Dedifferentiated amniotic fluid mesenchymal stem cell (primary cell): ENCODE measurements at regions not wholly inside any gene's neighbourhood (a gene's known extent, or its start where the extent isn't known, plus 50 kb on each side); places are given as distances from the start of the nearest gene placed in this dataset.
"Not testable (repeated sequence)": the region's sequence is repeated elsewhere in the genome, so short reads cannot be mapped to it uniquely, and the experiment has no call there.

Experiments used
- DNase-seq: peaks from one replicate; pipeline ENCODE4 v3.0.0-alpha.2; 2016; ENCODE audit errors: extremely low spot score

DNA sequence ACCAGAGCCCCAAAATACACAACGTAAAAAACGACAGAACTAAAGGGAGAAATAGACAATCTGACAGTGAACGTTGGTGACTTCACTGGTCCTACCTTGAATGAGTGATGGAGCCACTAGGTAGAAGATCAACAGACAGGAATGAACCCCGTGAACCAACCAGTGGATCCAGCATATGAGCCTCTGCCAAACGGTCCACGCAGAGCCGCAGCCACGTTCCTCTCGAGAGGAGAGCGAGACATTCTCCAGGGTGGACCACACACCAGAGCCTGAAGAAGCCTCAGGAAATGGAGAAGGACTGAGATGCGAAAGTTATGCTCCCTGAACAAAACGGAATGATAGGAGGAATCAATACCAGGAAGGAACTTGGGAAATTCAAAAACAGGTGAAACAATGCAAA, 178.4 kb downstream of the RTP5 start:
- no peak for DNase-seq

DNA sequence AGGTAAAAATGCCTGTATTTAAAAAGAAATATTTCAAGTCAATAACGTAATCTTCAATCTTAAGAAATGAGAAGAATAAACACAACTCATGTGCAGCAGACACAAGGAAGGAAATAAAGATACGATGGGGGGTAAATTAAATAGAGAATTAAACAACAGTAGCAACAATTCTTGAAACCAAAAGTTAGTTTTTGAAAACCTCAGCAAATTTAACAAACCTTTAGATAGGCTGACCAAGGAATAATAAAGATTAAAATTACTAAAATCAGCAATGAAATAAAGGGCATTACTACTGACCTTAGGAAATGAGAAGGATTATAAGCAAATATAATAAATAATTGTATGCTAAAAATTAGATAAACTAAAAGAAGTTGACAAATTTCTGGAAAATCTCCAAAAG, 178.9 kb downstream of the RTP5 start:
- no peak for DNase-seq

DNA sequence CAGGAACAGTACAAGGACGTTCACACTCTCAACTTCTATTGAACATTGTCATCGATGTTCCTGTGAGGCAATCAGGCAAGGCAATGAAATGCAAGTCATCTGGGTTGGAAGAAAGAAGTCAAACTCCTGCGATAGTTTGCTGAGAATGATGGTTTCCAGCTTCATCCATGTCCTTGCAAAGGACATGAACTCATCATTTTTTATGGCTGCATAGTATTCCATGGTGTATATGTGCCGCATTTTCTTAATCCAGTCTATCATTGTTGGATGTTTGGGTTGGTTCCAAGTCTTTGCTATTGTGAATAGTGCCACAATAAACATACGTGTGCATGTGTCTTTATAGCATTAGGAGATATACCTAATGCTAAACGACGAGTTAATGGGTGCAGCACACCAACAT, 180.0 kb downstream of the RTP5 start:
- DNase-seq, result not testable (repeated sequence)

DNA sequence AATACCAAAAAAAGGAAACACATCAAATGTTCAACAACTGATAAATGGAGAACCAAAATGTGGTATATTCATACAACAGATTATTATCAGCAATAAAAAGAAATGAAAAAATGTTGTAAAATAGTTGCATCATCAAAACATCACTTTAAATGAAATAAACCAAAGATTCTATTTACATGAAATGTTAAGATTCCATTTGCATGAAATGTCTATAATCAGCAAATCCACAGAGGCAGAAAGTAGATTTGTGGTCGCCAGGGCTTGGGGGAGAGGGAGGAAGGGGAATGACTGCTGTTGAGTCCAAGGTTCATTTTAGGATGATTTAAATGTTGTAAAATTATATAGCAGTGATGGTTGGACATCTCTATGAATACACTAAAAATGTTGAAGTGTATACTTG, 181.9 kb downstream of the RTP5 start:
- no peak for DNase-seq

DNA sequence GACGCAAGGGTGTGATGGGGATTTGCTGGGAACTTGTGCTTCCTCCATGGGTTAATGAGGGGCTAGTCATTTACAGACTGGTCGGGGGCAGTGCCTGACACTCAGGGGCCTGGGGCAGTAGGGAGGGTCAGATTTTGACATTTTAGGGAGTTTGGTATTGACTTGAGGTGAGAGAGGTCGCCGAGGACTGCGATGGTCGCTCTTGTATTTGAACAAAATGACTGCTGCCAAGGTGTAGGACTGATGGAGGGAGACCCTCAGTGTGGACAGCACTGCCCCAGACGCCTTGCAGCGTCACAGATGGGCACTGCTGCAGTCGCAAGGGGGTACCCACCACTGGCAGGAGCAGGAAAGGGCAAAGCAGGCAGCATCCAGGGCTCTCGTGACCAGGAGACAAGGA, 182.9 kb downstream of the RTP5 start:
- DNase-seq, result no peak

DNA sequence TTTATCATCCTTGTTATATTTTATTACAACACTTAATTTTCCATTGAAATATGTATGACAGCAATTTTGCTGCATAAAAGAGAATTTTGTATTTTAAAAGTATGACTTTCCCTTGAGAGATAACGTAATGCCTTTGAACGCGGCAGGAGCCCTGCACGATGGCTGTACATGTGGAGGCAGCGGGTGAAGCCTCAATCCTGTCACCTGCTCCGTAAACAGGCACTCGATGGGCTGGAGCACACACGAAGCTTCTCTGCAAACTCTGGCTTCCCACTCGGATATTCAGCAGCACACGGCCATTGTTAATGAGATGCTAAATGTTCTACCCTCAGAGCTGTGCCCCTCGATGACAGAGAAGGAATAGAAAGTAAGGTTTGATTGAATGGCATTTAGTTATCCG, 184.4 kb downstream of the RTP5 start:
- no peak for DNase-seq

DNA sequence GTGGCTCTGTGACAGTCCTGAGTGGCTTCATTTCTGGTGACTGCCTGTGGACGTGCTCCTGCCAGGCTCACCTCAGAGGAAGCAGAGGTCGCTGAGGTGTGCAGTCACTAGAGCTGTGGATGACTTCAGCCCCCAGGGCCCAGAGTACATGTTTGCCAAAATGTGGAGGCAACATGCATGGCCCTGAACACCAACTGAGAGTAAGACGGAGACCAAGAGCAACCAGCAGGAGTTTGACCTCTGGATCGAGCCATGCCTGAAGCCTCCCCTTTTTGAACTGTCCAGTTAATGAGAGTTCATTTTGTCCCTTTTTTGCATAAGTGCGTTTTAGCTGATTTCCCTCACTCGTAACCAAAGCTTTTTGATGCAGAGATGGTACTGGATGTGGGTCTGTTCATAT, 184.9 kb downstream of the RTP5 start:
- DNase-seq, result no peak

DNA sequence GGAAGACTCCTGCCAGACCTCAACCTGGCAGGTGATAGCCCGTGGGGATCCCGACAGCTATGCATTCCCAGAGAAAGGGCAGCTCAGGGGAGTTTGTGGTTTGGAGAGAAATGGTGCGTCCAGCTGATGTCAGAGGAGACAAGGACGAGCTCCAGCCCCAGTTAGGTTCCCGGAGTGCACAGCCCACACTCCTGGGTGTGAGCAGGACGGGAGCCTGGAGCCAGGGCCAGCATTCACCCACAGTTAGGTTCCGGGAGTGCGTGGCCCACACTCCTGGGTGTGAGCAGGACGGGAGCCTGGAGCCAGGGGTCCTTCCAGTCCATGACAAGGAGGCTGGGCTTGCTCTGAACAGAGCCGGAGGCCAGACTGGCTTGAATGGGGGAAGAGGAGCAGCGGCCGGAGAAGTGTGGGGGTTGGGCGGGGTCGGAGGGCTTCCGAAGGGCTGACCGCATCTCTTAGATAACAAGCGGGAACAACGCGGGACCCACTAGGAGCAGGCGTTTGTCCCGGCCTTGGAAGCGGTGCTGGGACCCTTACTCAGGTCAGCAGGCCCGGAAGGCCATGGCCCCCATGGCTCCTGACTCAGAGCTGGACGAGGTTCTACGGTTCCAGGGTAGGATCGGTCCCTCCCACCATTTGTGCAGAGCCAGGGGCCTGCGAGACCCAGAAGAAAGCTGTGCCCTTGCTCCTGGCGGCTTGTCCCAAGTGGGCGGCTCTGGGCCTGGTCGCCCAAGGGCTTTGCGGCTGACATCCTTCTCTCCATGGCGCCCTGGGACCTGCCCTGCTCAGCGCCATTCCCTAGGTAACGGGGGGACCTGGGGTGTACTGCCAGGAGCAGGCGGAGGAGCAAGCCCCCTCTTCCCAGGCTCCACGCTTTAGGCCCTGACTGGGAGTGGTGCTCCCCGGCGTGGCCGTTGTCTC, 185.6 kb downstream of the RTP5 start:
- no peak for DNase-seq

DNA sequence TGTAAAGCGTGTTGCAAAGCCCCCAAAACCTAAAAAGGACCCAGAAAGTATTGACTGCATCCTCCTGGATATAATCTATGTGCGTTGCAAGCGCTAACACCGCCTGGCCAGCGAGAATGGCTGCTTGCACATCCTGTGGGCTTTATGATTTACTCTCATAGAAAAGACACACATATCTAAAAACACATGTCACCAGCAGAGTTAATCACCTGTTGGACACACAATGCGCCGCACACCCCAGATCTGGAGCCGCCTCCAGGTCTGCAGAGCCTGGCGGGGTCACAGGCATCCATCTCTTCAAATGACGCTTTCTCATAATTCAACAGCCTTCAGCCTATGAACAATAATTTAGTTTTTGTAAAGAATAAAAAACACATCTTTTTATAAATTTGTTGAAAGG, 186.5 kb downstream of the RTP5 start:
- DNase-seq, result no peak

DNA sequence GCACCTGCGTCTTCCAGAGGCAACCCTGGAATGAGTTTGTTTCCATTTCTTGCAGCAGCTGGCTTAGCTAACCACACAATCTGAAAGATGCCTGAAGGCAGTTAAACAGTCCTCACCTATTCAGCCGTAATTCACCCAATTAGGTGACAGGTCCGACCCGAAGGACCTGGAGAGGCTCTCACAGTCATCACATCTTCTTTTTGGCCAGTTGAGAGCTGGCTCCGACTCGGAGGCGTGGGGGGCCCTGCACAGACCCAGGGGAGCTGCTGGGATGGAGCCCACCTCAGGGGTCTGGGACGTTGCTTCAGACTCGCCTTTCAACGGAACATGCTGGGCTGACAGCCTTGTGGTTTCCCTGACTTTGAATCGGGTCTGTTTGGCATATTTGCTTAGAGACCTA, 187.3 kb downstream of the RTP5 start:
- DNase-seq, result no peak

DNA sequence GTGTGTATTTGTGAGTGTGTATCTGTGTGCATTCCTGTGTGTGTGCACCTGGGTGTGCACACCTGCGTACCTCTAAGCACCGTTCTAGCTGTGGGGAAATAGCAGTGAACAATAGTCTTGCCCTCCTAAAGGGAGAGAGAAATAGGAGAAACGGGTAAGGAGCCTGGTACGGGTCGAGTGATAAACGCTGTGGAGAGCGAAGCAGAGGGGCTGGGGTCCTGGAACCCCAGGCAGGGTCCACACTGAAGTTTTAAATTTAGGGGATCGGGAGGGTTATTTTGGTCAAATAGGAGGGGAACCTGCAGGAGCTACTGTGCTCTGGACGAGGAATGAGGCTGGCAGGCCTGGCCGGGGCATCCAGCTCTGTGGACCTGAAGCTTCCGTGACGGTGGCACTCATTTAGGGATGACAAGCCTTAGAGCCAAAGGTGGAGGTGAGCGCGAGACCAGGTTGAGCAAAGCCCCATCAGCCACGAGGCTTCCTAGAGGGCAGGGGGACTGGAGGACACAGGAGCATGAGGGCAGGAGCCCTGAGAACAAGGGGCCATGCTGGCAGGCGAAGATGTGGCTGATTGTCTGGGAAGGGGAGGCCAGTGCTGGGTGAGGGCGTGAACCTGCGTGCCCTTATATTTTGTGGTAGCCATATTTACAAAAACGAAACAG, 188.0 kb downstream of the RTP5 start:
- DNase-seq, result no peak

DNA sequence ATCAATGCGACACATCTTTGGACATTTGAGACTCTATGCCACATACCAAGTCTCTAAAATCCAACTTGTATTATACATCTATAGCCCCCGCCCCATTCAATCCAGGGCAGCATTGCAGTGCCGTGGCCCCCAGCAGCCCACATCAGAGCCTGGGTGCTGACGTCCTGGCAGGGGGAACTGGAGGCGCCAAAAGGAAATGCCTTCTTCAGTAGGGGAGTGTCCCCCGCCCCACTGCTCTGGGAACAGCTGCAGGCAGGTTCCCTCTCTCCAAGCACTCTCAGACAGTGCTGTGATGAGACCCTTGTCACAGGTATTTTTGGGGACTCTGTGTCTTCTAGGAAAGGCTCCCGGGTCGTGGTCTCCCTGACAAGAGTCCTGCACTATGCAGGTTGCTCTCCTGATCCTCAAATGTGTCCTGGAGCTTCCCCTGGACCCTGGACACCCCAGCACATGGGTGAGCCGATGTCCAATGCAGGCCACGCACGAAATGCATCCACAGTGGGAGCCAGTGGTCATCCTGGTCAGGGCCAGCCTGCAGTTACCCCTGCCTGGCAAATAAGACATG, 188.7 kb downstream of the RTP5 start:
- DNase-seq, result no peak

DNA sequence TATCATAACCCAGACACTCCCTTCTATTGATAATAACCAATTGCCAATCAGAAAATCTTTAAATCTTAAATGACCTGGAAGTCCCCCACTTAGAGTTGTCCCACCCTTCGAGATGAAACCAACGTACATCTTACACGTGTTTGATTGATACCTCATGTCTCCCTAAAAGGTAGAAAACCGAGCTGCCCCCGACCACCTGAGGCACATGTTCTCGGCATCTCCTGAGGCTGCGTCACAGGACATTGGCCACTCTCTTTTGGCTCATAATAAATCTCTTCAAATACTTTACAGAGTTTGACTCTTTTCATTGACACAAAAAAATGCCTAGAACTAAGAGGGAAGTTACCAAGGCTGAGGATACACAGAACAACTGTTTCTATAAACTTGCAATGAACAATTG, 190.0 kb downstream of the RTP5 start:
- no peak for DNase-seq

DNA sequence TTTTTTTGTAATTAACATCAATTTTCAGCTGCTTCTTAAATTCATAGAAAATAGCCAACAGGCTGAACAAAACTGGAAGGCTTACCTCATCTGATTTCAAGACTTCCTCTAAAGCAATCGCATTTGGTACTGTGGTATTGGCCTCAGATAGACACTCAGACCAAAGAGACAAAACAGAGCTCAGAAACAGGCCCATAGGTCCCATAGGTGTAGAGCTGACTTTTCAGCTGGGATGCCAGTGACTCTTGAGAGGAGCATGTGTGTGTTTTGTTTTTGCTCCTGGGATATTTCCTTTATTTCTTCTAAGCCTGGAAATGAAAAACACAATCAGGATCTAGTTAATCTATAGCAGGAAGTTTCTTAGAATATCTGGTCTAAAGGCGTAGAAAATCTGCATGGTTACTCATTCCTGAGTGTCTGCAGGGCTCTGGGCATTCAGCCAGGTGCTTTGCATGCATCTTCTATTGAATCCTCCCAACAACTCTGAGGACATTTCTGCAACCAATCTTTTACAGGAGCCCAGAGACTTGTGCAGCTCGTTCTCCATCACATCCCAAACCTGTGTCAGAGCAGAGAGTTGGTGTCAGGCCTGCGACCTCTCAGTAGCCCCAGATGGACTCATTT, 190.8 kb downstream of the RTP5 start:
- DNase-seq, result peak; percentile 65

DNA sequence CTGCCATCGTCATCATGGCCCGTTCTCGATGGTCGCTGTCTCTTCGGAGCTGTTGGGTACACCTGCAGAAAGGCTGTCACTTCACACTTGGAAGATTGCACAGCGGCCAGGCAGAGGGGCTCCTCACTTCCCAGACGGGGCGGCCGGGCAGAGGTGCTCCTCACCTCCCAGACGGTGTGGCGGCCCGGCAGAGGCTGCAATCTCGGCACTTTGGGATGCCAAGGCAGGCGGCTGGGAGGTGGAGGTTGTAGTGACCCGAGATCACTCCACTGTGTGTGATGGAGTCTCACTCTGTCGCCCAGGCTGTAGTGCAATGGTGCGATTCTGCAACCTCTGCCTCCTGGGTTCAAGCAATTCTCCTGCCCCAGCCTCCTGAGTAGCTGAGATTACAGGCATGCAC, 192.4 kb downstream of the RTP5 start:
- not testable (repeated sequence) for DNase-seq

DNA sequence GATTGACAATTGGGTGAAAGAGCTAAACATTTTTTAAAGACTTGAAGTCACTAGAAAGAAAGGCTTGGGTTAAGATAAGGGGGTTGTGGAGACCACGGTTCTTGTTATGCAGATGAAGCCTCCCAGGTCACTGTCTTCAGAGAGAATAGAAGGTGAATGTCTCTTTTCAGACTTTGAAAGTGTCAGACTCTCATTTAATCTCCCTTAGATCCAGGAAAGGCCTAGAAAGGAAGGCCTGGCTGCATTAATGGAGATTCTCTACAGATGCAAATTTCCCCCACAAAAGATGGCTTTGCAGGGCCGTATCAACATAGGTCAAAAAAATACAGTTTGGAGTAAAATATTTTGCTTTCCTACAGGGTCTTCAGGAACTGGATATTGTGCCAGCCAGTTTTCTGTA, 193.9 kb downstream of the RTP5 start:
- DNase-seq, result no peak

DNA sequence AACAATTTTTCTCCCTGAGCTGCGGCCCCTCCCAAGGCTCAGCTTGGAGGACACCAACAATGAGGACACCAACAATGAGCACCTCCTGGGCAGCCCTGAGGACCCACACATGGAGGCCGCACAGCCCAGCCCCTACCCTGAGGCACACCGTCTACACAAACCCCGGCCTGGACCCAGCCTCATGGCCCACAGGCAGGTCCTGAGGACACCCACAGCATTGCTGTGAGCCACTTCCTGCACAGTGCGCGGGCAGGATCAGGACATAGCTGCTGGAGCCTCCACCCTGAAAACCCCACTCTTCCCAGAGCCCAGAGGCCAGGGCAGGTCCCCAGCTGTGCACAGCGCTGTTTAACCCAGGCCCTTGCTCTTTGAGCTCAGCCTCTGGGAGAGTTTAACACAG, 194.3 kb downstream of the RTP5 start:
- no peak for DNase-seq

DNA sequence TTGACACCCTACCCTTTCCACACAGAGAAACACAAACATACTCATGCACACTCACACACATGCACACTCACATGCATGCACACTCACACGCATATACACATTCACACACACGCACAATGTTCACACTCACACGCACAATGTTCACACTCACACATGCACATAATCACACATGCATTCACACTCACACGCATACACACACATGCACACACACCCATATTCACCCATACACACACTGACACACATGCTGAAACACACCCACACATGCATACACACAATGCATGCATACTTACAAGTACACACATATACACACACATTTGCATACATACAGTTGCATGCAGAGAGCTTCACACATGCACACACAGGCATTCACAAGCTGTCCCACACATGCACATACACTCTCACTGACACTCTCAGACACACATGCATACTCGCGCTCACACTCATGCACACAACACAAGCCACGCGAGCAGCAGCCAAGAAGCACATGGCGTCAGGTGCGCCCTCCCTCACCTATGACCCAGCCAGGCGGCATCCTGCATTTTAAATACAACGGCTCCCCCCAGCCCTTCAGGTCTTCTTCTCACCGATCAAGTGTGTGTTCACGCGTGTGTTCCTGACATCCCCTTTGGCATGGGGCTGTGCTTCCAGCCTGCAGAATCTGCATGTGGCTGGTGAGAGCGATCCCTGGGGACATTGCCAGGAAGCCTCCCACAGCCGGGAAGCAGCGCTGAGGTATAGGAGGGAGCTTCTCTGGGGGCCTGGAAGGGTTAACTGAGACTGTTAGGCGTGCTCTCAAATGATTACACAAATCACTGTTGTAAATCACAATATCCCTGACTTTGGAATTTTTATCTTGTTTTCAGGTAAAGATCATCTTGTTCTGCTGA, 195.1 kb downstream of the RTP5 start:
- no peak for DNase-seq

DNA sequence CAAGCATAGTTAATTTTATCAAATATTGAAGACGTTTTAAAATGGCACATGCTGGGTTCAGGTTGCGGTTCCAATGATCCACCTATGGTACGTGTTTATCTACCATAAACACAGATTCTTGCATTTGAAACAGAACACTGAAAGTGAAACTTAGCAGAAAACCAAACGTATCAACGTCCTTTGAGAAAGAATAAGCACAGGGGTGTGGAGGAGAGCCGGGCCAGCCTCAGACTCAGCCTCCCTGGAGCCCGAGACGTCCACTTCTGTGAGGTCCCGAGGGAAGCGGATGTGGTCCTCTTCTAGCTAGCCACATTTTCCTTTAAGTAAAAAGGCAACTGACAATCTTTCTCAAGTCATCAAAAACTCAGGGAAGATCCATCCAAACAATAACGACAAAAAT, 195.9 kb downstream of the RTP5 start:
- no peak for DNase-seq

DNA sequence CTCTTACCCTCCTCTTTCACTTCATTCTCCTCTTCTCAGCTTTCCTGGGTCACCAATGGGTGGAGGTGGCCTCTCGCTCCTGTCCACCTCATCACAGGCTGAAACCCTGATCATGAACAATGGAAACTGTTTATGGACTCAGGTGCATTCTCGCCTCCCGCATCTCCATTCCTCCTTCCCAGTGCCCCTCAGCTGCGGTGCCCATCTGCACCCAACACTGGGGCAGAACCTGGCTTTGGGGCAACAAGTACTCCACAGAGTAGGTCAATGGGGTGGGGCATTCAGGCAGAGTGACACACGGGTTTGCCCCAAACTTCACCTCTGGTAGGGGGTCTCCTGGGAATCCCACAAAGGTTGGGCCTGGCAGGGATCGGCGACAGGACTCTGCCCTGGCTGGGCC, 199.5 kb downstream of the RTP5 start:
- DNase-seq, result no peak

DNA sequence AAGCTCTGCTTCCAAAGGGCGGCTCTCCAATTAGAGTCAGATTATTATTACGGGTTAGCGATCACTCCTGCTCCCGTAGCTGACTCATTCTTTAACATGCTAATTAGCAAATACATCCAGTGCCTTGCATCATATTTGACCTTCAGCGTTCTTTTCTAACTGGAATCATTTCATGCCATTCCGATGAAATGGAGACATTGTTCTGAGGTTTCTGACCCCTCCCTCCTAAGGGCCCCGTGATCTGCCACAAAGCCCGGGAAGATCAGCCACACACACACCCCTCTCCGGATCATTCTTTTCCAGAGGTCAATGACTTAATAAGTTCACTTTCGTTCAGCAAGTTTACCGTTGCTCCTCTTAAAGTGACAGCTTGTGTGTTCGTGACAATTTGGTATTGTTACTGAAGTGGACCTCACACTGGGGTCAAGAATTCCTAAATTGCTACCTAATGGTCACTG, 200.4 kb downstream of the RTP5 start:
- peak; percentile 56 for DNase-seq
